Fibroblast of villous mesenchyme (primary cell): ENCODE measurements at regions not wholly inside any gene's neighbourhood (a gene's known extent, or its start where the extent isn't known, plus 50 kb on each side); places are given as distances from the start of the nearest gene placed in this dataset.

Experiments
- DNase-seq: peaks from one replicate; pipeline ENCODE4 v3.0.0-alpha.2; 2010; ENCODE audit warnings: low read depth
- H3K4me3 ChIP-seq: 2 replicates; pipeline ENCODE4 v1.5.1; 2011; ENCODE audit warnings: low read depth, mild to moderate bottlenecking, low read length
- CTCF ChIP-seq: IDR thresholded peaks from 2 replicates; pipeline ENCODE4 v1.5.1; 2012; ENCODE audit warnings: low read depth, mild to moderate bottlenecking, low read length; ENCODE audit not compliant: insufficient read depth

- no peak overlapping the region for H3K4me3 ChIP-seq
- DNase-seq = no peak
- no peak for TF ChIP-seq CTCF
Observed at GRCh38 chr4:18815779-18816173, 794.2 kb upstream of the LCORL start.

DNA sequence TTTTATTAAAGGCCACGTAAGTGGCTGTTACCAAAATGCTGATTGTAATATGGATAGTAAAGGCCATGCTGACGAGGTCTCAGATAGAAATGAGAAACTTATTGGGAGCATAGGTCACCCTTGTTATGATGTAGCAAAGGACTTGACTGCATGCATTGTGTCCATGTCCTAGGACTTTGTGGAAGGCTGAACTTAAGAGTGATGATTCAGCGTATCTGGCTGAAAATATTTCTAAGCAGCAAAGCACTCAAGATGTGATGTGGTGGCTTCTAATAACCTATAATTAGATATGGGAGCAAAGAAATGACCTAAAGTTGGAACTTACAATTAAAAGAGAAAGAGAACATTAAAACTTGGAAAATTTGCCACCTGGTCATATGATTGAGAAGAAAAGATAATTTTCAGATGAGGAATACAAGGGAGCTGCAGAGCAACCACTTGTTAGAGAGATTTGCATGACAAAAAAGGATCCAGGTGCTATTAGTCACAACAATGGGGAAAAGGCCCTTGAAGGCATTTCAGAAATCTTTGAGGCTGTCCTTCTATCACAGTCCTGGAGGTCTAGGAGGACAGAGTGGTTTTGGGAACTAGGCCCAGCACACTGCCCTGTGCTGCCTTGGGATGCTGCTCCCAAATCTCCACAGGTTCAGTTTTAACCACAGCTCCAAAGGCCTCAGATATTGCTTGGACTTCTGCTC is 793.7 kb upstream of the LCORL start:
- DNase-seq = no peak
- TF ChIP-seq CTCF = no peak
- no peak overlapping the region for H3K4me3 ChIP-seq

- no peak for TF ChIP-seq CTCF
- H3K4me3 ChIP-seq = no peak overlapping the region
- DNase-seq = no peak
Observed at GRCh38 chr4:18813771-18814170, 792.2 kb upstream of the LCORL start.

- no peak for DNase-seq
- TF ChIP-seq CTCF = no peak
- no peak overlapping the region for H3K4me3 ChIP-seq
Observed at GRCh38 chr4:18813055-18813454, 791.5 kb upstream of the LCORL start.

DNA sequence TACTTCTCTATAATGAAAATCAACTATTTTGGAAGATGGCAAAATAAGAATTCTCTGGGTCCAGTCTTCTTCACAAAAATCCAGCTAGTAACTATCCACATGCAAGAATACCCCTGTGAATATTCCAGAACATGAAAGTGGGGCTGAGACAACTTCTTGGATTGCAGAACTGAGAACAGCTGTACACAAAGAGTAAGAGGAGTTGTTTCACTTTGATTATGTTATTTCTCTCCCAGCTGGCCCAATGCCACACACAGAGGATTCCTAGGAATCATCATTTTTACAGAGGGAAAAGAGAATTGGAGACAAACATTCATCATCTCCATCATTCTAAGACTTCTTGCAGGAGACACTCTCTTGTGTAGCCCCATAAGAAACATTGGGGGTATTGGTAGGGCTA is 782.2 kb upstream of the LCORL start:
- DNase-seq = no peak
- no peak for TF ChIP-seq CTCF
- no peak overlapping the region for H3K4me3 ChIP-seq

DNA sequence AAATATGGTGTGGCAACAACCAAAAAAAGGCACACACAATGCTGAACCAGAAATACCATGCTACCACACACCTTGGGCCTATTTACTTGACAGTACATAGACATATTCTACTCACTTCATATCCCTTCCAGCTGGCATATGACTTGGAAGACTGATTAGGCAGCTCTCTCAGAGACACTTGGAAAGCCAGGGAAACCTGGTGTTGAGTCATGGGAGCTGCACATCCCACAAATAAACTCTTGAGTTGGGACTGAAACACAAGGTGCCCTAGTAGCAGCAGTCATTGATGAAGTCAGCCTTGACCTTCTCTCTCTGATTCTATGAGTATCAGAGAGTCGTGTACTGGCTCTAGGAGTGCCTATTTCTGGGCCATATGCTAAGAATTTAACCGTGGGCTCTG is 776.6 kb upstream of the LCORL start:
- TF ChIP-seq CTCF = no peak
- no peak for DNase-seq
- no peak overlapping the region for H3K4me3 ChIP-seq

GRCh38 chr4:18795794-18796193 is 774.2 kb upstream of the LCORL start:
- no peak overlapping the region for H3K4me3 ChIP-seq
- no peak for TF ChIP-seq CTCF
- no peak for DNase-seq
